Erythroblast (primary cell): ENCODE measurements at regions not wholly inside any gene's neighbourhood (a gene's known extent, or its start where the extent isn't known, plus 50 kb on each side); places are given as distances from the start of the nearest gene placed in this dataset.

Source experiments
- GATA1 ChIP-seq: IDR thresholded peaks from 2 replicates; pipeline ENCODE4 v1.6.1; 2011; ENCODE audit warnings: low read depth, mild to moderate bottlenecking, control low read depth, low read length, moderate library complexity
- POLR2A ChIP-seq: IDR thresholded peaks from 2 replicates; pipeline ENCODE4 v1.6.1; 2011; ENCODE audit warnings: mild to moderate bottlenecking, low read length

GRCh38 chr12:84470361-84470760, 442.2 kb downstream of the SLC6A15 start:
- TF ChIP-seq POLR2A (no peak), GATA1 (no peak)
